KG1 (cell line): ENCODE measurements at regions not wholly inside any gene's neighbourhood (a gene's known extent, or its start where the extent isn't known, plus 50 kb on each side); places are given as distances from the start of the nearest gene placed in this dataset.

Source experiments
- DNase-seq: peaks from one replicate; lab custom pipeline; 2025; lab: John Stamatoyannopoulos, UW

DNA sequence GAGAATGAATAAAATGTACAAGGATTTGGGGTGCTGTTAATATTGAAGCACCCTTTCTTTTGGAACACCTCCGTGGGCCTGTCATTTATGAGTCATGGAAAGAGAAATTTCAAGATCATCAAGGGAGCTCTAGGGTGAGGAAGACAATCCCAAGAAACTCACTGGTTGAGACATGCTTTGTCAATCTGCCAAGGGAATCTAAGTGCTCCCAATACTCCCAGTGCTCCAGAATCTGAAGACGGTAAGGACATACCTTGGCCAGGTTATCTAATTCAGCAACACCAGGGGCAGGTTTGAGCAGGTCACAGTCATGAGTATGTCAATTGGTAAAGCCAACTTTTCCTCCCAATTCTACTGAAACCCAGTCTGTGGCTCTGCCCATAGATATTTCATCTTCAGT, 556.4 kb upstream of the CPEB2 start:
- no peak for DNase-seq

DNA sequence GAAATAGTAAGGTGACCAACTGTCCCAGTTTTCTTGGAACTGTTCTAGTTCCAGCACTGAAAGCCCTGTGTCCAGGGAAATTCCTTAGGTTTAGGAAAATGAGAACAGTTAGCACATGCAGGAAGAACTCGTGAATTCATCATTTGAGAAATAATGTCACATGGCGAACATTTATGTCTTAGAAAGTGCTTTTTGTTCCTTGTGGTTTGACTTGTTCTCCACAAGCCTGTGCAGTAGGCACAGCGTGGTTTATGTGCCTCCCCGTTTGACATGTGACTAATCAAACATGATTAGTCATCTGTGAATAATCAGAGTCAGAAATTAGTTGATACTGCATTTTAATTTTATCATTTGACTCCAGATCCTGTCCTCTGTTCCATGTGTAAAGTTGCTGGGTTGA, 556.0 kb upstream of the CPEB2 start:
- DNase-seq = no peak

DNA sequence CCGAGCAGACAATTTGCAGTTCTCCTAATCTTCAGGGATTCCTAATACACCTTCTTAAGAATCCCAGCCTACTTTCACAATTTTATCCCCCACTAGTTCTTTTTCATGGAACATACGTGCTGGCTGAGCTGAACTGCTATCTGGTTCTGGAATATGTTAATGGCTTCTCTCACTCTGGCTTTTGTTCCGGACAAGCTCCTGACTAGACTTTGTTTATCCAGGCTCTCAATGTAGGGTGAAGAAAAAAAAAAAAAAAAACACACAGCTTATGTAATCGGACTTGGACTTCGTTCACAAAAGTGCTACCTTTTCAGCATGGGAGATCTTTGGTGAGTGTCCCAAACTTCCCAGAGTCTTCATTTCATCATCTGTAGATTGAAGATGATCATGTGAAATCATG, 555.4 kb upstream of the CPEB2 start:
- DNase-seq = no peak

DNA sequence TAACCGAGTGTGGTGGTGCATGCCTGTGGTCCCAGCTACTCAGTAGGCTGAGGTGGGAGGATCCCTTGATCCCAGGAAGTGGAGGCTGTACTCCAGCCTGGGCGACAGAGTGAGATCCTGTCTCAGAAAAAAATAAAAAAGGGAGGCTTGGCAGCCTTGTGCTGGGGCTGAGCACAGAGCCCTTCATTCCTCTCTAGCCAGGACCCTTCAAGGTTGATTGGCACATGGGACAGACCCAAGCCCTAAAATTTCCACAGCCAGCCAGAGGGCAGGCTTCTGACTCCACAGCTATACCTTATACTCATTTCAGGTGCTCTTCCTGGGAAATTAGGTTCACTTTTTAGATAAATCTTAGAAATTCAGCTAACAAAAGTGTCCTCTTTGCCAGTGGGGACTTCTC, 553.0 kb upstream of the CPEB2 start:
- DNase-seq = no peak

DNA sequence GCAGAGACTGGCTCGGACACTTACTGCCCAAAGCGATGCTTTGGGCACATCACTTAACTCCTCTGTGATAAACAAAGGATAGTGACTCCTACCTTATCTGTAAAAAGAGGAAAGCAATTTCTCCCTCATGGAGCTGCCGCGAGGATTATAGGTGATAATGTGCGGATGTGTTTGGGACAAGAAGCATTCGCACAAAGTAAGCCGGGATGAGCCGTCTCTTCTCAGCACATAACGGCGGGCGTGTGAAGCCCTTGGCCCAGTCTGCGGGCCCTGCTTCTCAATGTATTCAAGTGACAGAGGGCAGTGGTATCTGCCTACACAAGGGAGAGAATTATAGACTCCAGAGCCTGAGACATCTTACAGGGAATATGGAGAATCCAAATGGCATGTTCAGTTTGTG, 550.3 kb upstream of the CPEB2 start:
- DNase-seq = no peak

DNA sequence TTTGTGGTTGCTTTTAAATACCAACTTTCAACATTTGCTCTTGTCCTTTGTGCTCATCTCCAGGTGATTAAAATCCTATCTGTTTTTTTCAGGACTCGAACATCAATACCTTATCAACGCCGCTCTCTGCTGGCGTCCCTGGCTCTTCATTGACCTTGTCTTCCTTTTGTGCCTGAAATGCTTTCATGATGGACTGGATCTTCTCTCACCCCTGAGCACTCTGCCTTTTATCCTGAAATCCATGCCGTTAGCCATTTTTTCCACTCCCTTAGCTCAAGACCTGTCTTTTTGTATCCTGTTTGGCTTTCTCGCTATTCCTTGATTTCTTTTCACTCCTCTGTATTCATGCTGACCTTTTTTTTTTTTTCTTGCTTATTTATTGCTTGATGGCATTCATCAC, 549.5 kb upstream of the CPEB2 start:
- DNase-seq = no peak

DNA sequence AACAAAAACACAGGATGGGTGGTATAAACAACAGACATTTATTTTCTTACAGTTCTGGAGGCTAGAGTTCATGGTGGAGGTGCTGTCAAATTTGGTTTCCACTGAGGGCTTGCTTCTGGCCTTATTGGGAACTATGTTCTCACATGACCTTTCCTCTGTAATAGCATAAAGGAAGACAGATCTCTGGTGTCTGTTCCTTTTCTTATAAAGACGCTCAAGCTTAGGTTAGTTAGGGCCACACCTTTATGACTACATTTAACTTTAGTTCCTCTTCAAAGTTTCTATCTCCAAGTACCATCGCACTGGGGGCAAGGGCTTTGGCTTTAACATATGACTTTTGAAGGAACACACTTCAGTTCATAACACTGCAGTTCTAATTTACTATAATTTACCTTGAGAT, 543.8 kb upstream of the CPEB2 start:
- DNase-seq = no peak

DNA sequence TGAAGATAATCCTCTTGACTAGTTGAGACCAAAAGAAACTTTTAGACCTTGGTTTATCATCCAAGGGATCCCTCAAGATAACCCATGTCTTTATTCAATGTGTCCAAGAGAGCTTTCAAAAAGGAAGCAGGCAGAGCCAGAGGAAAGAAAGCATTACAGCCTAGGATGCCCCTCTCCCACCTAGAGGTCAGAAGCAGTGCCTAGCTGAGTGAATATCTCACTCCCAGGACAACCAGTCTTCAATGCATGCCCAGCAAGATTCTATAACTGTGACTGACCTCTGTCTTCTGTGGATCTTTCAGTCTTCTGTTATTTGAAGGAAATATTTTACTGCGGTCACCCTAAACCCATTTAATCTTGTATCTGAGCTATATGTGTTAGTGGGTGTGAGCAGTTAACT, 537.2 kb upstream of the CPEB2 start:
- DNase-seq = no peak

DNA sequence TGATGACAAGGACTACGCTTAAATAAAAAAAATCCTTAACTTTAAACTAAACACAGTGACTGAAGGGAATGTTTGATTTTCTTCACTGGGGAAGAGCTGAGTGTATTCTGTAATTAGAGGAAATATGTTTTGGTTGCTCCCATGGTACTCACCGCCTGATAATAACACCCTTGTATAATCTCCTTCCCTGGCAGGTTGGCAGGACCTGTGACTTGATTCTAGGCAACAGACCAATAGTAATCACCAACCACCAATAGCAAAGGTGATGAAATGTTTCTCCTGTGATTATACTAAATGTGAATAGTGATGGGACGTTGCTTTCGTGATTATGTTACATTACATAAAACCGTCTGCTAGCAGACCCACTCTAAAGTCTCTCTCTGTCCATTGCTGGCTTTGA, 536.8 kb upstream of the CPEB2 start:
- no peak for DNase-seq

DNA sequence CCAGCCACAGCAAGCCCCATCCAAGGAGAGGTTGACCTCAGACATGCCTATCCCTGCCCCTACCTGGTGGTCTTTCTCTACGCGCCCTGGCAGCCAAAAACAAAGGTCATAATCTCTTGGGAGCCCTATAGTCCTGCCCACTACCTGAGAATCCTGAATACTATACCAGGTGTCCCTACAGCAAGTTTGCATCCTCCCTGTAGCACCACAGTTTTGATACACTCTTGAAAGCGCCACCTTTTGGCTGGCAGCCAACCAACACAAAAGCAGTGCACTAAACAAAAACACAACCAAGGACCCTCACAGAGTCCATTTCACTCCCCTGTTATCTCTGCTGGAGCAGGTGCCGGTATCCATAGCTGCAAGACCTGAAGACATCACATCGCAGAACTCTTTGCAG, 523.8 kb upstream of the CPEB2 start:
- no peak for DNase-seq

DNA sequence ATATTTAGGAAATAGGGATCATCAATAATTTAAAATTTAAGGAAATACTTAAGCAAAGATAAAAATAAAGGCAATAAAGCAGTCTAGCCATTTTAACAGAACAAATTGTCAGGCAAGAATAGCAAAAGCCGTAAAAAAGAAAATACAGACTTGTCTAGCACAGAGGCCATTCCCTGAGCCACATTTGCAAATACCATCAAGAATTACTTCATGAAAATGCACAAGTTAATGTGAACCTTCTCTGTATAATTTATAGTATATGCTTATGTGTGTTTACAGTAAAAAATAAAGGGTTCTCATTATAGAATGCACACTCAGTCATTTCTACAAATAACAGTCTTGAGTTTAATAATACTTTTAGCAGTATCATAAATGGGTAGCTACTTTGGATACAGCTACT, 505.9 kb upstream of the CPEB2 start:
- DNase-seq = no peak

DNA sequence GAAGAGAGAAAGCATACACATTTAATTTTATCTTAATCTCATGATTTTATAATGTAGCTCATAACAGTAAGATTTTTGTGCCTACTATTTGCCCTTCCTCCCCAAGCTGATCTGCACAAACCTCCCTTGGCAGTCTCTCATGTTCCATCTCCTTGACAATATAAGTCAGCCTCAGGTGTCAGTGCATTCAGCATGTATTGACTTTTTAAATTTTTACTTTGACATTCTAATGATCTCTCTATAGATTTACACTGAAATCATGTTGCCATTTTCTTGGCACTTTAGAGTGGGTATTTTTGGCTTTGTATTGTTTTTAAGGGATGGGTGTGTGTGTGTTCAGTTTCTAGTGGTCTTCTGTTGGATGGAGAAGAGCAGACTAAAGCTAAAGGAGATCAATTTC, 505.3 kb upstream of the CPEB2 start:
- no peak for DNase-seq

DNA sequence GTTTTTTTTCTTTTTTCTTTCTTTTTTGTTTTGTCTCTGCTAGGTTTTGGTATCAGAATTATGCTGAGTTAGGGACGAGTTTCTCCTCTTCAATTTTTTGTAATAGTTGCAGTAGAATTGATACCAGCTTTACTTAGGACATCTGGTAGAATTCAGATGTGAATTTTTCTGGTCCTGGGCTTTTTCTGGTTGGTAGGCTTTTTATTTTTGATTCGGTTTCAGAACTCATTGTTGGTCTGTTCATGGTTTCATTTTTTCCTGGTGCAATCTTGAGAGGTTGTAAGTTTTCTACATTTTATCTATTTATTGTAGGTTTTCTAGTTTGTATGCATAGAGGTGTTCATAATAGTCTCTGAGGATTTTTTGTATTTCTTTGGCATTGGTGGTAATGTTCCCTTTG, 498.1 kb upstream of the CPEB2 start:
- no peak for DNase-seq

DNA sequence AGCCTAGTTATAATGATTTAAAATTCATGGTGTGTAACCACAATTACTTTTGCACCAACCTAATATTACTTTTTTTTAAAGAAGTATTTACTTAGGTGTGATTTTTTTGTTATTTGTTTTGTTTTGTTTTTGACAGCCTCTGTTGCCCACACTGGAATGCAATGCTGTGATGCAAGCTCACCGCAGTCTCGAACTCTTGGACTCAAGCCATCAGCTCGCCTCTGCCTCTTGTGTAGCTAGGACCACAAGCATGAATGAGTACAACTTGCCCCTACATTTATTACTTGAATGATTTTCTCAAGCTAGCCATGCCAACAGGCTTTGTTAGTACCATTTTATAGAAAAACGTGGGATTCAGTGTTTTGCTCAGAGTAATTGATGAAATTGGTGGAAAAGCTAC, 488.8 kb upstream of the CPEB2 start:
- no peak for DNase-seq

DNA sequence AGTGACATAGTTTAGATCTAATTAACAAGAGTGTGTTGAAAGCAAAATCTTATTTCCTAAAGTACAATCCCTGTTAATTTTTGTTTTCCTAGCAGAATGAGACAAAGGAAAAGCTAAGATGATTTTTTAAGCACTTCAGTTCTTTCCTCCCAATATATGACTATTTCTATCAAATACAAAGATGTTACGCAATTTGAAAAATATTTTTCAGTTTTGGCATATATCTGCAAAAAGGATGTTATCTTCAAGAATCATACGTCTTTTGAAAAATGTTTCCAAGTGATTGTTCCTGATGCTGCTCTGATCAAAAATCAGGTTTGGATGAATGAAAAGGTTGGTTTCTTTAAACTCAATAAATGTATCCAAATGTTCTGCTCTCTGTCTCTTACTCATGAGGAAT, 486.7 kb upstream of the CPEB2 start:
- no peak for DNase-seq

DNA sequence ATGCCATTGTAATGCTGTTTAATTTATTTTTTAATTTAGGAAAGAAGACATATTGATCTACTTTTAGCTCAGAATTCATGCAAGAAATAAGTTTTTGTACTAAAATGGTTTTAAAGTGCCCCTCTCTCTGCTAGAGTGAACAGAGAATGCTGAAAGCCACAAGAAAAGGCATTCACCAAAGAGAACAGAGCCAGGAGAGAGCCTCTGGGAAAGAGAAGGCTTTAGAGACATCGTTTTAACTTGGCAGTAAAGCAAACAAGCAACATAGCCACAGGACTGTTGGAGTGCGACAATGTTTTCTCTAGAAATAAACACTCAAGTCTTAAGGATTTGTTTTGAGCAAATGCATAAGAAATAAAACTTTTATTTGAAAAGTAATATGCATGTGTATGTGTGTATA, 484.1 kb upstream of the CPEB2 start:
- DNase-seq = no peak

DNA sequence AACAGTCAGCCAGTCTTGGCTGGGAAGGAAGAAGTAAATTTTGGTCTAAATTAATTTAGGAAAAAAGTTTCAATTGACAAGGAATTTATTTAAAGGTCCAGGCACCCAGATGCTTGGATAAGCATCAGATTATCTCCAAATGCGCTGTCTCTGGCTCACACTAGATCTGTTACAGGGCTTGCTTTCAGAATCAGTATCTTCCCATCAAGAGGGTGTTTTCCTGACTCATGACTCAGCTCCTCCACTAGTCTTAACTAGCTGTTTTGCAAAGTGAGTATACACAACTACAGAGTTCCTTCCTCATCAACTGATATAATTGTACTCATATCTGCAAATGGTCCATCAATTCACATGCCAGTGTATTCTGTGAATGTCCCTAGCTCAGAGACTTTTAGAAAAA, 482.1 kb upstream of the CPEB2 start:
- no peak for DNase-seq

DNA sequence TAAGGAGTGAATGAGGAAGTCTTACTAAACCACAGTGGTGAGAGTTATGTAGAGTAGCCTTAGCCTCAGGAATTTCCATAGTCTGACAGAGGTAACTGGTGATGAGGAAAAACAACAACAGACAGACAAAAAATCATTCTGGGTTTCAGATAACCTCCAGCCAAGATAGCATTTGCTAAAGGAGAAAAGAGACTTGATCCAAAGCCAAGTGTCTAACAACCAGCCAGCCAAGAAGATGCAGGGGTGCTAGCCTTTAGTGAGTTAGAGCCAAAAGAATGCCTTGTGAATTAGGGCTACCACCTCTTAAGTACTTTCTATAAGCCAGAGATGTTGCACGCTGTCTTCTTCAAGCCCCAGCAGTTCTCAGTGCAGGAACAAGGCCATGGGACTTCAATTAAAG, 478.0 kb upstream of the CPEB2 start:
- DNase-seq = no peak

DNA sequence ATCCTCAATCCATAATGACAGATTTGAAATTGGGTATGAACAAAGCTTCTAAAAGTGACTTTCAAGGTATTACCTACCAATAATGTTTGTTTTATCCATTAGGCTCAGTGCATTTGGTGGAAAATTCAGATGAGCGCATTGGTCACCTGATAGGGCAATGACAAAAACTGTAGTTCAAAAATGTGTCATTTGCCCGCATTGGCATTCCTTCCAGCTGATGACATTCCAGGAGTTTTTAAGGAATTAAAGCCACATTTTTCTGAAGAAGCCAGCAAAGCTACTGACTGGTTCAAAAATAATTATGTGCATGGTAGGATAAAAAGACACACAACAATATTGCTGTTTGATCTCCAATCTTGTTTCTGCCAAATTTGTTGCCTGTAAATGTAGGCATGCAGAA, 473.4 kb upstream of the CPEB2 start:
- DNase-seq = no peak

DNA sequence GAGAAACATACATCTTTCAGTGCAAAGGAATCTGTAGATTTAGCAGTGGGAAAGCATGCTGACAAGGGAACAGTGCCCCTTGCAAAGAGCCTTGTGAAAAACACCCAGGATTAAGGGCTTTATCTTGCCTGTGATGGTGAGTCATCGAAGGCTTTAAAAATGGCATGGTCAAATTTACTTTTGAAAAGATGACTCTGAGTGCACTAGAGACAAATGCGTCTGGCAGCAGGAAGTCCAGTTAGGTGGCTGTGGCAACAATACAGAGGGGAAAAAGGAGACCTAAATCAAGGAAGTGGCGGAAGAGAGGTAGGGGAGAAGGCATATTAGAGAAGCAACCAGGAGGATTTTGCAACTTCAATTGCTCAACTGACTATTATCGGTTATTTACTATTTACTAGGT, 472.6 kb upstream of the CPEB2 start:
- DNase-seq = no peak

DNA sequence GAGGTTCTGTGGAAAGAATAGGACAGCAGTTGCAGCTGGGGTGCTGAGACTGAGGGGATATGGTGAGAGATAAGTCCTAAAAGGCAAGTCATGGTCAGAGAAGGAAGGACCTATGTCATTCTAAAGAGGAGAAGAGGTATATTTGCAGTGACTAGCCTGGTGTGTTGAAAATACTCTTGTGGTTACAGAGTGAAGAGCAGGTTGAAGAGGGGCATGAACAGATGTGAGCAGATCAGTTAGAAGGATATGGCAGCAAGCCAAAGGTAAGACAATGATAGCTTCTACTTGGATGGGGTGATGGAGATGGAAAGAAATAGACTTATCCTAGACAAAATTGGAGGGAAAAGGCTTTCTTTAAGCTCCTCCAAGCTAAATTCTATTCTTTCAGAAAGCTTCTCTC, 469.8 kb upstream of the CPEB2 start:
- DNase-seq = no peak

DNA sequence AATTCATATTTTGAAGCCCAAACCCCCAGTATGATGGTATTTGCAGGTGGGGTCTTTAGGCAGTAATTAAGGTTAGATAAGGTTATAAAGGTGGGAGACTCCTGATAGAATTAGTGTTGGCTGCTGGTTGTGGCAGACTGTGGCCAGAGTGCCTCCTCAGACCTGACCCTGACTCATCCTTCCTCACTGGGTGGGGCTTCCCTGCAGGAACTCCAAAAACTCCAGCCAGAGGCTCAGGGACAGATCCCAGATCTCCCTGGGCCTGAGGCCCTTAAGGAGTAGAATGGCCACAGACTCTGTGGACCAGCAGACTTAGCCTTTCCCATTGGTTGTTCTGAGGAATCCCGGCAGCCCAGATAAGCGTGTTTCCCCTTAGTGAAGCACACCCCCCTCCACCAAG, 463.0 kb upstream of the CPEB2 start:
- DNase-seq = no peak

DNA sequence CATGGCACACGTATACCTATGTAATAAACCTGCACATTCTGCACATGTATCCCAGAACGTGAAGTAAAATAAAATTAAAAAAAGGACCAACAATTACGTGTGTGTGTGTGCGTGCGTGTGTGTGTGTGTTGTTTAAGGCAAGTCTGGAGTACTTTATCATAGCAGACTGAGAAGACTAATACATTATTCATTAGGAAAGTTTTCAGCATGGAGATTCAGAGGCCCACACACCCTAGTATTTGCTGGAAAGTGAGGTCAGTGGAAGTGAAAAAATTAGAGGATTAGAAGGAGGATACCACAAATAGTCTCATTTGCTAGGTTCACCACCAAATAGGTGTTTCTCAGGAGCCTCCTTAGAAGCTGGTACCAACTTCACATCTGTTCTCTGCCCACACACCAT, 457.1 kb upstream of the CPEB2 start:
- DNase-seq = no peak

DNA sequence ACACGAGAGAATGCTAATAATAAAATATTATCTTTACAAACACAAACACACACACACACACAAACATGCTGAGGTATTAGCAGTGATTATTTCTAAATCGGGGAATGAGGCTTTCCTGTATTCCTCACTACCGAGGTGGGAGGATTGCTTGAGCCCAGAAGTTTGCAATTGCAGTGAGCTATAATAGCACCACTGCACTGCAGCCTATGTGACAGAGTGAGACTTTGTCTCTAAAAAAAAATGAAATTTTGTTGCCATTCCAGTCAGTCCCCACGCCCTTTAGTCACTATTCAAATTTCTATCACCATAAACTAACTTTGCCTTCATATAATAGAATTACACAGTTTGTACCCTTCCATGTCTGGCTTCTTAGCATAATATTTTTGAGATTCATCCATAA, 456.5 kb upstream of the CPEB2 start:
- no peak for DNase-seq

DNA sequence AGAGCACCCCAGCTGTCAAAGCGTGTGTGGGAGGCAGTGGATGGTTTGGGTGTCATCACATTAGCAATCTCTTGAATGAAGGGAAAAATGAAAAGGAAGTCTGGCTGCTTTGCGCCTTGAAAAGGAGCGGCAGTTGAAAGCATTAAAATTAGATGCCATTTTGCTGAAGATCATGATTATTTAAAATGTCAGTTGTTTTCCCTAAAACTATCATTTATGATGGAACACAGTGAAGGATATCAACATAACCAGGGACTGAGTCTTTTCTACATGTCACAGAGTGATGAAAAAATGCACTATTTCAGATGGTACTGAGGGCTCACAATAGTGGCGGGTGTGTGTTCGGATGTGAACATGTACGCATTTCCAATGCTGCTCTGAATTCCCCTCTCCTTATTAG, 450.2 kb upstream of the CPEB2 start:
- no peak for DNase-seq

DNA sequence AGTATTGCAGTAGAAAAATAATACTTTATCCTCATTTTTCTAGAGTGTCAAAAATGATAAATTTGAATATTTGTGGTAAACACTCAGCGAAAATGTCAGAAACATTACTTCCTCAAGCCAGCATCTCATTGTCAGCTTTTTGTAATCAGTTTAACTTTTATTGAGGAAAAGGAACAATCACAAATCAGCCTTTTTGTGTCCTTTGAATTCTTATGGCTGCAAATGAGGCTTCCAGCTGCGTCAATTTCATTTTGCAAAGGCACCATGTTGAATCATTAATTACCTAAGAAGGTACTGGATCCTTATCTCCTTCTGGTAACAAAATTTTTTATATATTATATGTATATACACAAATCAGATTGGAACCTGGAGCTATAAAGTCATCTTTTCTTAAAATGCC, 442.6 kb upstream of the CPEB2 start:
- DNase-seq = no peak
